ENCODE measurements at regions not wholly inside any gene's neighbourhood (a gene's known extent, or its start where the extent isn't known, plus 50 kb on each side); places are given as distances from the start of the nearest gene placed in this dataset.

DNA sequence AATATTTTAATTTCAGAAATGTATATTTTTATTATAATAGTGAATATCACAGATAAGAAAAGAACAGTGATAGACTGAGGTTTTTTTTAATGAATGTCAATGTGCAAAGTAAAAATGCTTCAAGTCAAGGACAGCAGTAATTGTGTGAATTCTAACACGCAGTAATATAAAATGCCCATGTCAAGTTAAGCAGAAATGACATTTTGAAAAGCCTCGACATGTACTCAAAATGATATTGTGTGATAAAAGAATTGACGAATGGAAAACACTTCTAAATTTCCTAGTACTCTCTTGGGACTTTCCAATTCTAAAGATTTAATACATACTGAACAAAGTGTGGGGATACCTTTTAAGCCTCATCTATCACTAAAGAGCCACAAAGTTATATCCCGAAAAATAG is 172.6 kb downstream of the SLITRK6 start:
- no peak for TF ChIP-seq POLR2AphosphoS5 (IDR thresholded peaks at IDR 0.05)
- TF ChIP-seq, protein P1, sequence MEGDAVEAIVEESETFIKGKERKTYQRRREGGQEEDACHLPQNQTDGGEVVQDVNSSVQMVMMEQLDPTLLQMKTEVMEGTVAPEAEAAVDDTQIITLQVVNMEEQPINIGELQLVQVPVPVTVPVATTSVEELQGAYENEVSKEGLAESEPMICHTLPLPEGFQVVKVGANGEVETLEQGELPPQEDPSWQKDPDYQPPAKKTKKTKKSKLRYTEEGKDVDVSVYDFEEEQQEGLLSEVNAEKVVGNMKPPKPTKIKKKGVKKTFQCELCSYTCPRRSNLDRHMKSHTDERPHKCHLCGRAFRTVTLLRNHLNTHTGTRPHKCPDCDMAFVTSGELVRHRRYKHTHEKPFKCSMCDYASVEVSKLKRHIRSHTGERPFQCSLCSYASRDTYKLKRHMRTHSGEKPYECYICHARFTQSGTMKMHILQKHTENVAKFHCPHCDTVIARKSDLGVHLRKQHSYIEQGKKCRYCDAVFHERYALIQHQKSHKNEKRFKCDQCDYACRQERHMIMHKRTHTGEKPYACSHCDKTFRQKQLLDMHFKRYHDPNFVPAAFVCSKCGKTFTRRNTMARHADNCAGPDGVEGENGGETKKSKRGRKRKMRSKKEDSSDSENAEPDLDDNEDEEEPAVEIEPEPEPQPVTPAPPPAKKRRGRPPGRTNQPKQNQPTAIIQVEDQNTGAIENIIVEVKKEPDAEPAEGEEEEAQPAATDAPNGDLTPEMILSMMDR (IDR thresholded peaks at IDR 0.05) = no peak
- TF ChIP-seq POLR2A (IDR thresholded peaks at IDR 0.05) = no peak

Data from stomach (tissue), 4 donors.